CD14-positive monocyte (primary cell): ENCODE measurements at regions not wholly inside any gene's neighbourhood (a gene's known extent, or its start where the extent isn't known, plus 50 kb on each side); places are given as distances from the start of the nearest gene placed in this dataset.

Experiments used
- DNase-seq, 3 donors: peaks; one replicate each; pipeline ENCODE4 v3.0.0-alpha.2; 2011 to 2022
- H2AFZ ChIP-seq: 2 replicates; pipeline ENCODE4 v1.6.0; 2012; ENCODE audit warnings: mild to moderate bottlenecking, low read depth, low read length, inconsistent platforms; ENCODE audit not compliant: insufficient read depth, poor library complexity, severe bottlenecking
- H3K27ac ChIP-seq, 2 donors: 1 replicate in 1 of 2; 2 replicates in 1 of 2; pipeline ENCODE4 v1.5.1; 2012 to 2013; ENCODE audit warnings: low read length in 2 of 2, control low read depth in 1 of 2, inconsistent platforms in 1 of 2, low read depth in 1 of 2, mild to moderate bottlenecking in 1 of 2
- H3K27me3 ChIP-seq, 2 donors: one replicate each; pipeline versions ENCODE4 v1.6.0 to v1.6.1; 2011 to 2013; ENCODE audit warnings: low read length in 2 of 2; ENCODE audit not compliant: control insufficient read depth in 2 of 2, insufficient read depth in 2 of 2
- H3K36me3 ChIP-seq, 2 donors: replicated peaks in 1 of 2; 1 replicate in 1 of 2; 2 replicates in 1 of 2; pipeline versions ENCODE4 v1.5.1 to v1.6.1; 2012 to 2013; ENCODE audit warnings: low read length in 2 of 2, control low read depth in 1 of 2, inconsistent platforms in 1 of 2, mild to moderate bottlenecking in 1 of 2; ENCODE audit not compliant: insufficient read depth in 2 of 2, control insufficient read depth in 1 of 2
- H3K4me1 ChIP-seq, 2 donors: 1 replicate in 1 of 2; 2 replicates in 1 of 2; pipeline versions ENCODE4 v1.5.1 to v1.6.1; 2012 to 2013; ENCODE audit warnings: low read length in 2 of 2, control low read depth in 1 of 2, inconsistent platforms in 1 of 2, mild to moderate bottlenecking in 1 of 2, moderate library complexity in 1 of 2; ENCODE audit not compliant: insufficient read depth in 2 of 2, control insufficient read depth in 1 of 2
- H3K4me2 ChIP-seq: replicated peaks from 2 replicates; pipeline ENCODE3; 2012; ENCODE audit warnings: low read length, moderate library complexity, mild to moderate bottlenecking; ENCODE audit not compliant: poor library complexity, severe bottlenecking; ENCODE audit errors: extremely low read depth
- H3K4me3 ChIP-seq, 3 experiments: fragments of 200-600 bp in 1 of 3; sonication (generic) in 1 of 3; replicated peaks in 1 of 3; 1 replicate in 2 of 3; 2 replicates in 1 of 3; pipeline ENCODE4 v1.5.1; 2011 to 2013; ENCODE audit warnings: low read length in 3 of 3, mild to moderate bottlenecking in 3 of 3, control low read depth in 2 of 3, low read depth in 2 of 3, inconsistent platforms in 1 of 3, moderate library complexity in 1 of 3
- H3K79me2 ChIP-seq: 2 replicates; pipeline ENCODE4 v1.6.0; 2012; ENCODE audit warnings: mild to moderate bottlenecking, control low read depth, inconsistent platforms, low read length, moderate library complexity; ENCODE audit not compliant: insufficient read depth
- H3K9ac ChIP-seq: 2 replicates; pipeline ENCODE4 v1.6.0; 2017; ENCODE audit warnings: low read length, mild to moderate bottlenecking; ENCODE audit not compliant: insufficient read depth, poor library complexity, severe bottlenecking
- H3K9me3 ChIP-seq, 2 donors: replicated peaks in 1 of 2; 1 replicate in 1 of 2; 2 replicates in 1 of 2; pipeline versions ENCODE4 v1.5.1 to v1.6.1; 2012 to 2013; ENCODE audit warnings: low read length in 2 of 2, control low read depth in 1 of 2; ENCODE audit not compliant: control insufficient read depth in 1 of 2, insufficient read depth in 1 of 2
- H4K20me1 ChIP-seq: 2 replicates; pipeline ENCODE4 v1.6.0; 2012; ENCODE audit warnings: mild to moderate bottlenecking, low read length, control low read depth, moderate library complexity; ENCODE audit not compliant: insufficient read depth
- H3K27ac Mint-ChIP-seq, 7 donors: one replicate each; pipeline ENCODE4 v1.8.0; 2020; ENCODE audit warnings: mild to moderate bottlenecking in 7 of 7, mixed read lengths in 7 of 7, moderate library complexity in 6 of 7, inconsistent platforms in 2 of 7
- H3K27me3 Mint-ChIP-seq, 3 donors: one replicate each; pipeline ENCODE4 v1.8.0; 2021 to 2022; ENCODE audit warnings: low read depth in 3 of 3, mild to moderate bottlenecking in 3 of 3, mixed read lengths in 3 of 3, moderate library complexity in 3 of 3, inconsistent platforms in 1 of 3
- H3K36me3 Mint-ChIP-seq, 2 donors: one replicate each; pipeline ENCODE4 v1.8.0; 2020; ENCODE audit warnings: mixed read lengths in 2 of 2, inconsistent platforms in 1 of 2, mild to moderate bottlenecking in 1 of 2
- H3K4me1 Mint-ChIP-seq: one replicate; pipeline ENCODE4 v1.8.0; 2020; ENCODE audit warnings: mild to moderate bottlenecking, mixed read lengths
- H3K4me3 Mint-ChIP-seq, 2 donors: one replicate each; pipeline ENCODE4 v1.8.0; 2020; ENCODE audit warnings: mild to moderate bottlenecking in 2 of 2, mixed read lengths in 2 of 2, moderate library complexity in 1 of 2
- H3K9me3 Mint-ChIP-seq, 7 donors: one replicate each; pipeline ENCODE4 v1.8.0; 2020 to 2022; ENCODE audit warnings: mixed read lengths in 7 of 7, mild to moderate bottlenecking in 6 of 7, moderate library complexity in 6 of 7, inconsistent platforms in 2 of 7
- WGBS: methylation state at CpG from one replicate; pipeline ENCODE4 v1.1.5; 2013; ENCODE audit warnings: missing lambda C conversion rate; ENCODE audit not compliant: insufficient coverage; 5-methylcytosine and 5-hydroxymethylcytosine counted together
- intact Hi-C, 2 donors: fragments of 100-400 bp; cut with micrococcal nuclease; formaldehyde crosslinking; loops; one replicate each; pipeline versions ENCODE4 v1.15.0 to v1.15.1; 2023
- TF ChIP-seq, protein P1 (sequence below): fragments of 200-600 bp; IDR thresholded peaks from one replicate; pipeline ENCODE4 v1.8.0; 2022; ENCODE audit warnings: antibody characterized with exemption, mild to moderate bottlenecking

GRCh38 chr3:182214416-182214815, 502.7 kb downstream of the SOX2 start:
- H3K27ac ChIP-seq = no peak overlapping the region
- H3K4me2 ChIP-seq = no peak overlapping the region
- no peaks in the 10 kb centered on the region for H3K79me2 ChIP-seq
- Mint-ChIP-seq H3K9me3 (peaks cover 0 to 5% (median 1%) of the 10 kb centered on the region in 7 donors), H3K4me3 (no peak overlapping the region), H3K36me3 (no peaks in the 10 kb centered on the region), H3K27me3 (peaks cover 2 to 6% (median 2%) of the 10 kb centered on the region in 3 donors), H3K27ac (no peak overlapping the region), H3K4me1 (no peaks in the 10 kb centered on the region)
- no peak overlapping the region for H3K4me3 ChIP-seq
- no peak overlapping the region for H3K9ac ChIP-seq
- H3K36me3 ChIP-seq = no peaks in the 10 kb centered on the region
- no peaks in the 10 kb centered on the region for H3K9me3 ChIP-seq
- TF ChIP-seq, protein P1, sequence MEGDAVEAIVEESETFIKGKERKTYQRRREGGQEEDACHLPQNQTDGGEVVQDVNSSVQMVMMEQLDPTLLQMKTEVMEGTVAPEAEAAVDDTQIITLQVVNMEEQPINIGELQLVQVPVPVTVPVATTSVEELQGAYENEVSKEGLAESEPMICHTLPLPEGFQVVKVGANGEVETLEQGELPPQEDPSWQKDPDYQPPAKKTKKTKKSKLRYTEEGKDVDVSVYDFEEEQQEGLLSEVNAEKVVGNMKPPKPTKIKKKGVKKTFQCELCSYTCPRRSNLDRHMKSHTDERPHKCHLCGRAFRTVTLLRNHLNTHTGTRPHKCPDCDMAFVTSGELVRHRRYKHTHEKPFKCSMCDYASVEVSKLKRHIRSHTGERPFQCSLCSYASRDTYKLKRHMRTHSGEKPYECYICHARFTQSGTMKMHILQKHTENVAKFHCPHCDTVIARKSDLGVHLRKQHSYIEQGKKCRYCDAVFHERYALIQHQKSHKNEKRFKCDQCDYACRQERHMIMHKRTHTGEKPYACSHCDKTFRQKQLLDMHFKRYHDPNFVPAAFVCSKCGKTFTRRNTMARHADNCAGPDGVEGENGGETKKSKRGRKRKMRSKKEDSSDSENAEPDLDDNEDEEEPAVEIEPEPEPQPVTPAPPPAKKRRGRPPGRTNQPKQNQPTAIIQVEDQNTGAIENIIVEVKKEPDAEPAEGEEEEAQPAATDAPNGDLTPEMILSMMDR = no peak
- WGBS = no CpG with 5 or more reads among the region's 4 CpGs
- H2AFZ ChIP-seq = no peak overlapping the region
- no peaks in the 10 kb centered on the region for H4K20me1 ChIP-seq
- intact Hi-C loops = no loop called here
- DNase-seq = no peak
- H3K27me3 ChIP-seq = no peaks in the 10 kb centered on the region
- H3K4me1 ChIP-seq = no peaks in the 10 kb centered on the region

- TF ChIP-seq, protein P1 = no peak
- peaks cover 0 to 2% (median 0%) of the 10 kb centered on the region in 7 donors for H3K9me3 Mint-ChIP-seq
- no peaks in the 10 kb centered on the region for H4K20me1 ChIP-seq
- H2AFZ ChIP-seq = no peak overlapping the region
- H3K27me3 Mint-ChIP-seq = peaks cover 2 to 6% (median 2%) of the 10 kb centered on the region in 3 donors
- no peak overlapping the region for H3K27ac Mint-ChIP-seq
- intact Hi-C loops = no loop called here
- H3K4me2 ChIP-seq = no peak overlapping the region
- no peaks in the 10 kb centered on the region for H3K4me1 Mint-ChIP-seq
- no peak overlapping the region for H3K4me3 Mint-ChIP-seq
- no peak overlapping the region for H3K4me3 ChIP-seq
- no peaks in the 10 kb centered on the region for H3K4me1 ChIP-seq
- no peak overlapping the region for H3K27ac ChIP-seq
- H3K9me3 ChIP-seq = no peaks in the 10 kb centered on the region
- no peak for DNase-seq
- no peaks in the 10 kb centered on the region for H3K36me3 Mint-ChIP-seq
- no peaks in the 10 kb centered on the region for H3K79me2 ChIP-seq
- H3K9ac ChIP-seq = no peak overlapping the region
- H3K27me3 ChIP-seq = no peaks in the 10 kb centered on the region
- H3K36me3 ChIP-seq = no peaks in the 10 kb centered on the region
These were observed 504.2 kb downstream of the SOX2 start for GRCh38 chr3:182215881-182216280.
